ENCODE measurements at regions not wholly inside any gene's neighbourhood (a gene's known extent, or its start where the extent isn't known, plus 50 kb on each side); places are given as distances from the start of the nearest gene placed in this dataset.

DNA sequence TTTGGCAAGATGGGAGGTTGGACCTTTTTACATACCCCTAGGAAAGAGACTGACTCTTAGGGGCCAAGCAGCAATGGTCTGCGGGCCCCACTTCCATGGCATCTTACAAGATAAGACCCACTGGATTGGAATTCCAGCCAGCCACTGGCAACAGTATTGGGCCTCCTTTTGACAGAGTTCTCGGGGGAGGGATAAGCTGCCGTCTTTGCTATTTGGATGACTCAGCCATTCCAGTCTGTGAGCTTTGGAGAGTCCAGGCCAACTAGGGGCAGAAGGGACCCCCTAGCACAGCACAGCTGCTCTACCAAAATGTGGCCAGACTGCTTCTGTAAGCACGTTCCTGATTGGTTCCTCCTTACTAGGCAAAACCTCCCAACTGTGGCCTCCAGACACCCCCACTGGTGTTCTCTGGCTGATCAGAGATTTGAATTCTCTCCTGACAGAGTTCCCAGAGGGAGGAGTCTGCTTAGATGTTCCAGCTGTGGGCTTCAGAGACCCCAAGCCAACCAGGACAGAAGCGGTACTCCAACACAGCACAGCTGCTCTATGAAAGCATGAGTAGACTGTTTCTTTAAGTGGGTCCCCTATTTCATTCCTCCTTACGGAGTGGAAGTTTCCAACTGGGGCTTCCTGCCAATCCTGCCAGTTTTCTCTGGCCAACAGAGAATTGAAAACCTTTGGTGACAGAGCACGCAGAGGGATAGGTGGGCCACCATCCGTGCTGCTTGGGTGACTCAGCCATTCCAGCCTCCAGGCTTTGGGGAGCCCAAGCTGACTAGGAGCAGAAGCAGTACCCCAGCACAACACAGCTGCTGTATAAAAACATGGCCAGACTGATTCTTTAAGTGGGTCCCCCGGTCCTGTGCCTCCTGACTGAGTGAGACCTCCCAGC lies 672.1 kb upstream of the RIOK2 start:
- H3K36me3 ChIP-seq, result no peaks in the 10 kb centered on the region
- no peak overlapping the region for H3K27ac ChIP-seq
- no peaks in the 10 kb centered on the region for H3K27me3 ChIP-seq (ENCODE audit: insufficient read depth, low read depth, severe bottlenecking)
- H3K4me3 ChIP-seq (ENCODE audit: low read depth, low read length), result no peak overlapping the region
- TF ChIP-seq, protein P1, sequence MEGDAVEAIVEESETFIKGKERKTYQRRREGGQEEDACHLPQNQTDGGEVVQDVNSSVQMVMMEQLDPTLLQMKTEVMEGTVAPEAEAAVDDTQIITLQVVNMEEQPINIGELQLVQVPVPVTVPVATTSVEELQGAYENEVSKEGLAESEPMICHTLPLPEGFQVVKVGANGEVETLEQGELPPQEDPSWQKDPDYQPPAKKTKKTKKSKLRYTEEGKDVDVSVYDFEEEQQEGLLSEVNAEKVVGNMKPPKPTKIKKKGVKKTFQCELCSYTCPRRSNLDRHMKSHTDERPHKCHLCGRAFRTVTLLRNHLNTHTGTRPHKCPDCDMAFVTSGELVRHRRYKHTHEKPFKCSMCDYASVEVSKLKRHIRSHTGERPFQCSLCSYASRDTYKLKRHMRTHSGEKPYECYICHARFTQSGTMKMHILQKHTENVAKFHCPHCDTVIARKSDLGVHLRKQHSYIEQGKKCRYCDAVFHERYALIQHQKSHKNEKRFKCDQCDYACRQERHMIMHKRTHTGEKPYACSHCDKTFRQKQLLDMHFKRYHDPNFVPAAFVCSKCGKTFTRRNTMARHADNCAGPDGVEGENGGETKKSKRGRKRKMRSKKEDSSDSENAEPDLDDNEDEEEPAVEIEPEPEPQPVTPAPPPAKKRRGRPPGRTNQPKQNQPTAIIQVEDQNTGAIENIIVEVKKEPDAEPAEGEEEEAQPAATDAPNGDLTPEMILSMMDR (IDR thresholded peaks at IDR 0.05; ENCODE audit: low read depth, low read length), result no peak
- DNase-seq, result no peak
- H3K9me3 ChIP-seq (ENCODE audit: severe bottlenecking), result peaks cover 5% of the 10 kb centered on the region

DNA sequence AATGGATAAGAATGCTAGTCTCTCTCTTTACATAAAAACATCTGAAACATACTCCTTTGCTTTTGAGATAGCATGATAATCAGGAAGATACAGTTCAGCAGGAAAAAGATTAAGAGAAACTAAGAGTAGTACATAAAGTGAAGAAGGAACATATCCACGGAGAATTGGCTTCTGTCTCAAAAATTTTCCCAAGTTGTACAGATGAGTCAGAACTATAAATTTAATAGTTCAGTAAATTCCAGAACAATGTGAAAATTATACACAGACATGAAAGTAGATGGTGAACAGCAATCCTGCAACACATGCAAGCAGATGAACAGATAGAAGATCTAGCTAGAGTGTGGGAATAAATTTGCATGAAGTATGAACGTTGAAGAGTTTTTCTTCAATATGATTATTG lies 691.4 kb upstream of the RIOK2 start:
- Histone ChIP-seq H3K27ac (no peak overlapping the region), H3K4me3 (ENCODE audit: low read depth, low read length) (no peak overlapping the region), H3K27me3 (ENCODE audit: insufficient read depth, low read depth, severe bottlenecking) (no peaks in the 10 kb centered on the region), H3K36me3 (no peaks in the 10 kb centered on the region), H3K9me3 (ENCODE audit: severe bottlenecking) (no peaks in the 10 kb centered on the region)
- TF ChIP-seq, protein P1 (IDR thresholded peaks at IDR 0.05; ENCODE audit: low read depth, low read length), result no peak
- no peak for DNase-seq

DNA sequence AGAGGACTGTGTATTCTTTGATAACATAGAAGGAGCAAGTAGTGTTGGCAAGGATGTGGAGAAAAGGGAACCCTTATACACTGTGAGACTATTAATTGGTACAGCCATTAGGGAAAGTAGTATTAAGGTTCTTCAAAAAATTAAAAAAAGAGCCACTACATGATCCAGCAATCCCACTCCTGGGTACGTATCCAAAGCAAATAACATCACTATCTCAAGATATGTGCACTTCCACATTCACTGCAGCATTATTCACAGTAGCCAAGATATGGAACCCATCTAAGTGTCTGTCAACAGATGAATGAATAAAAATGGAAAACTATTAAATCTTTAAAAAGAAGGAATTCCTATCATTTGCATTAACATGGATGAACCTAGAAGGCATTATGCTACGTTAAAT lies 693.2 kb upstream of the RIOK2 start:
- Histone ChIP-seq H3K9me3 (ENCODE audit: severe bottlenecking) (no peaks in the 10 kb centered on the region), H3K27me3 (ENCODE audit: insufficient read depth, low read depth, severe bottlenecking) (no peaks in the 10 kb centered on the region), H3K27ac (no peak overlapping the region), H3K36me3 (no peaks in the 10 kb centered on the region), H3K4me3 (ENCODE audit: low read depth, low read length) (no peak overlapping the region)
- TF ChIP-seq, protein P1 (IDR thresholded peaks at IDR 0.05; ENCODE audit: low read depth, low read length), result no peak
- no peak for DNase-seq

DNA sequence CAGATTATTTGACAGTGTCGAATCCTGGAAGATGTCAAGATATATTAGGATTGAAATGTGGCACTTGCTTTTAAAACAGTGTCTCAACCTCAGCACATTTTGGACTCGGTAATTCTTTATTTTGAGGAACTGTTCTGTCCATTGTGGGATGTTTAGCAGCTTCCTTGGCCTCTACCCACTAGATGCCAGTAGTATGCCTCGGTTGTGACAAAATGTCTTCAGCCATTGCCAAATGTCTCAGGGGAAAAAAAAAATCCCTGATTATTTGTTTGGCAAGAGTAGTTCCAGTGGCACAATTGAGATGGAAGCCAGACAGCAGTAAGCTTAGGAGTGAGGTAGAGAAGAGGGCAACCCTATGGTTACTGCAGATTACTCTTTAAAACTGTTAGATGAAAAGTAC lies 694.5 kb upstream of the RIOK2 start:
- Histone ChIP-seq H3K27me3 (ENCODE audit: insufficient read depth, low read depth, severe bottlenecking) (no peaks in the 10 kb centered on the region), H3K9me3 (ENCODE audit: severe bottlenecking) (no peaks in the 10 kb centered on the region), H3K4me3 (ENCODE audit: low read depth, low read length) (no peak overlapping the region), H3K27ac (no peak overlapping the region), H3K36me3 (no peaks in the 10 kb centered on the region)
- DNase-seq, result no peak
- TF ChIP-seq, protein P1 (IDR thresholded peaks at IDR 0.05; ENCODE audit: low read depth, low read length), result no peak

DNA sequence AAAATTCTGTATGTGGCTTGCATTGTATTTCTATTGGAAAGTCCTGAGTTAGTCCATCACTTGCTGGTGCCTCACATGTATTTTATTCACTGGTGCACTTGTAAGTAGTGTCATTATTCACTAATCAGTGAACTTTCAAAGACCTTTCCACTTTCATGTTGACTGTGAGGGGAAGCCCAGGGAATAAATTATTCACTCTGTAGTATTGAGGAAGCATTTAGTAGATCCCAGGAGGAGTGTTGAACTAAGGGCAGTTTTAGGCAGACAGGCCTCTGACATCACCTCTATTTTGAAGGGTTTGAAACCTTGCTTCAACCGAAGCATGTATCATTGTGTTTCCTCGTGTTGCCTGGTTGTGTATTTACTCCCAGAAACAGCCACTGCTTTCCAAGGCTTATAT lies 705.4 kb upstream of the RIOK2 start:
- no peaks in the 10 kb centered on the region for H3K9me3 ChIP-seq (ENCODE audit: severe bottlenecking)
- H3K4me3 ChIP-seq (ENCODE audit: low read depth, low read length), result no peak overlapping the region
- no peak overlapping the region for H3K27ac ChIP-seq
- H3K36me3 ChIP-seq, result no peaks in the 10 kb centered on the region
- no peaks in the 10 kb centered on the region for H3K27me3 ChIP-seq (ENCODE audit: insufficient read depth, low read depth, severe bottlenecking)
- TF ChIP-seq, protein P1 (IDR thresholded peaks at IDR 0.05; ENCODE audit: low read depth, low read length), result no peak
- DNase-seq, result no peak

DNA sequence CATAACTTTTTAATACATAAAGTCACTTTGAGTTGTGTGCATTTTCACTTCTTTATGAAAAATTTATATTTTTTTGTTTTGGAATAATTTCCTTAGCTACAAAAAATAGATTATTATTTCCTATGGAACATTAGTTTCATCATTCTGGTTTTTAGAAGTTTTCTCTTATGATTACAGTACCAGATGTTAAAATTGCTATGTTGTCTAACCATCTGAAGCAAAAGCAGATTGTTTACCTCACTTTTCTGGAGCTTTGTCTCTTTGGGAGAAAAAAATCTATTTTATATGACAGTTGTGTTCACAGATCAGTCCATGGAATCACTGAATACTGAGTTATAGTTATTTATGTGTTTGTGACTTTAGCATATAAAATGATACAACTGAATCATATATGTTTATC lies 708.9 kb upstream of the RIOK2 start:
- H3K27ac ChIP-seq, result no peak overlapping the region

More for the DNA sequence above, 708.9 kb upstream of the RIOK2 start:
- no peaks in the 10 kb centered on the region for H3K27me3 ChIP-seq (ENCODE audit: insufficient read depth, low read depth, severe bottlenecking)
- no peaks in the 10 kb centered on the region for H3K9me3 ChIP-seq (ENCODE audit: severe bottlenecking)
- no peak overlapping the region for H3K4me3 ChIP-seq (ENCODE audit: low read depth, low read length)
- no peak for DNase-seq
- TF ChIP-seq, protein P1 (IDR thresholded peaks at IDR 0.05; ENCODE audit: low read depth, low read length), result no peak
- no peaks in the 10 kb centered on the region for H3K36me3 ChIP-seq
